DMS53 (cell line): ENCODE measurements at regions not wholly inside any gene's neighbourhood (a gene's known extent, or its start where the extent isn't known, plus 50 kb on each side); places are given as distances from the start of the nearest gene placed in this dataset.
"Not testable (repeated sequence)": the region's sequence is repeated elsewhere in the genome, so short reads cannot be mapped to it uniquely, and the experiment has no call there.

Source experiments
- DNase-seq: peaks from one replicate; lab custom pipeline; 2025; lab: John Stamatoyannopoulos, UW

GRCh38 chr6:110558575-110558974 is 82.2 kb upstream of the SLC22A16 start:
- no peak for DNase-seq

- no peak for DNase-seq
Observed at GRCh38 chr6:110557199-110557598, 80.8 kb upstream of the SLC22A16 start.

- no peak for DNase-seq
Observed at GRCh38 chr6:110556317-110557110, 80.1 kb upstream of the SLC22A16 start.

GRCh38 chr6:110554966-110555460 is 78.6 kb upstream of the SLC22A16 start:
- no peak for DNase-seq

GRCh38 chr6:110554441-110554840 is 78.0 kb upstream of the SLC22A16 start:
- DNase-seq, result no peak

- no peak for DNase-seq
Observed at GRCh38 chr6:110552901-110553641, 76.7 kb upstream of the SLC22A16 start.

- DNase-seq, result no peak
Observed at GRCh38 chr6:110552076-110552475, 75.7 kb upstream of the SLC22A16 start.

GRCh38 chr6:110551088-110551487 is 74.7 kb upstream of the SLC22A16 start:
- DNase-seq, result no peak

GRCh38 chr6:110550353-110550752 is 73.9 kb upstream of the SLC22A16 start:
- DNase-seq, result no peak

GRCh38 chr6:110549277-110549676 is 72.9 kb upstream of the SLC22A16 start:
- DNase-seq, result peak; percentile 2

- no peak for DNase-seq
Observed at GRCh38 chr6:110548110-110548847, 71.9 kb upstream of the SLC22A16 start.

GRCh38 chr6:110547266-110547964 is 71.0 kb upstream of the SLC22A16 start:
- no peak for DNase-seq

GRCh38 chr6:110545081-110545872 is 68.9 kb upstream of the SLC22A16 start:
- peak; percentile 14 for DNase-seq

- no peak for DNase-seq
Observed at GRCh38 chr6:110544472-110544871, 68.1 kb upstream of the SLC22A16 start.

- no peak for DNase-seq
Observed at GRCh38 chr6:110543106-110543505, 66.7 kb upstream of the SLC22A16 start.

- no peak for DNase-seq
Observed at GRCh38 chr6:110542311-110543024, 66.1 kb upstream of the SLC22A16 start.

GRCh38 chr6:110541701-110542309 is 65.4 kb upstream of the SLC22A16 start:
- no peak for DNase-seq

GRCh38 chr6:110539277-110540019 is 63.0 kb upstream of the SLC22A16 start:
- DNase-seq, result not testable (repeated sequence)
